SK-N-MC (cell line): ENCODE measurements at regions not wholly inside any gene's neighbourhood (a gene's known extent, or its start where the extent isn't known, plus 50 kb on each side); places are given as distances from the start of the nearest gene placed in this dataset.
"Not testable (repeated sequence)": the region's sequence is repeated elsewhere in the genome, so short reads cannot be mapped to it uniquely, and the experiment has no call there.

Experiments
- FOXP2 ChIP-seq: optimal IDR thresholded peaks from 2 replicates; pipeline ENCODE3; 2011; ENCODE audit warnings: mild to moderate bottlenecking, moderate library complexity; ENCODE audit not compliant: insufficient read depth; ENCODE audit errors: extremely low read length, control extremely low read depth
- POLR2AphosphoS5 ChIP-seq: IDR thresholded peaks from 2 replicates; pipeline ENCODE4 v1.6.1; 2012; ENCODE audit warnings: mild to moderate bottlenecking, low read depth, low read length, borderline replicate concordance

- not testable (repeated sequence) for TF ChIP-seq POLR2AphosphoS5, FOXP2
Measured at GRCh38 chr12:33147292-33147691, 250.7 kb upstream of the PKP2 start.
